Embryonic facial prominence (tissue), 1 donor: ENCODE measurements at regions not wholly inside any gene's neighbourhood (a gene's known extent, or its start where the extent isn't known, plus 50 kb on each side); places are given as distances from the start of the nearest gene placed in this dataset.

ENCODE experiments used
- DNase-seq: peaks from one replicate; pipeline ENCODE4 v3.0.0-alpha.2; 2016; ENCODE audit errors: extremely low spot score

DNA sequence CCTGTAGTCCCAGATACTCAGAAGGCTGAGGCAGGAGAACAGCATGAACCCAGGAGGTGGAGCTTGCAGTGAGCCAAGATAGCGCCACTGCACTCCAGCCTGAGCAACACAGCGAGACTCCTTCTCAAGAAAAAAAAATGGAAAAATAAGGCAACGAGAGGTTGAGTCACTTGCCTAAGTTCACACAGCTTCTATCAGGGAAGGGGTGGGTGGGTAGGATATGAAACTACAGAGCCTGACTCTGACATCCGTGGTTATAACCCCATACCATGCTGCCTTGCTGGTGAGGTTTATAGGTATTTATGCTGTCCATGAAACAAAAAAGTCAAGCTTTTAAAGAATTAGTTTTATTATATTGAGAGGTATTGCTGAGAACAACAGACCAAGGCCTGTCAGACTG is 61.5 kb upstream of the RAB4A start:
- no peak for DNase-seq

GRCh38 chr1:229209816-229210215 is 61.1 kb upstream of the RAB4A start:
- DNase-seq: no peak

GRCh38 chr1:229210844-229211243 is 60.1 kb upstream of the RAB4A start:
- DNase-seq: no peak

GRCh38 chr1:229213797-229214196 is 57.1 kb upstream of the RAB4A start:
- no peak for DNase-seq

DNA sequence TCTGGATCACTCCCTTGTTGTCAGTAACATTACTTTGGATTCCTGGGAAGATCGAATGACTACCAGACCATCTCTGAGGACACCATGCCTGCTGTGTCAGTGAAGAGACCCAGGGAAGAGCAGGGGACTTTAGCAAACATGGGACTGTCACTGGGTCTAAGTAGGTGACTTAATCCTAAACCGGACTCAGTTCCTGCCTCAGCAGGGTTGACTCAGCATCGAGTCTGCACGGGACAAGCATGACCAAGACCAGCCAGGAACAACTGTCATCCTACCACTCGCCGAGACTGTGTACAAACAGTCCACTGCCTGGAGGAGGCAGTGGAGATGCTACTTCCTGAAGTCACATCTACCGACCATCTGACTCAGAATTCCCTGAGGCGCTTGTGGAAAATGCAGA is 53.2 kb upstream of the RAB4A start:
- DNase-seq: no peak

- DNase-seq: no peak
These were observed 52.3 kb upstream of the RAB4A start for GRCh38 chr1:229218612-229219025.

DNA sequence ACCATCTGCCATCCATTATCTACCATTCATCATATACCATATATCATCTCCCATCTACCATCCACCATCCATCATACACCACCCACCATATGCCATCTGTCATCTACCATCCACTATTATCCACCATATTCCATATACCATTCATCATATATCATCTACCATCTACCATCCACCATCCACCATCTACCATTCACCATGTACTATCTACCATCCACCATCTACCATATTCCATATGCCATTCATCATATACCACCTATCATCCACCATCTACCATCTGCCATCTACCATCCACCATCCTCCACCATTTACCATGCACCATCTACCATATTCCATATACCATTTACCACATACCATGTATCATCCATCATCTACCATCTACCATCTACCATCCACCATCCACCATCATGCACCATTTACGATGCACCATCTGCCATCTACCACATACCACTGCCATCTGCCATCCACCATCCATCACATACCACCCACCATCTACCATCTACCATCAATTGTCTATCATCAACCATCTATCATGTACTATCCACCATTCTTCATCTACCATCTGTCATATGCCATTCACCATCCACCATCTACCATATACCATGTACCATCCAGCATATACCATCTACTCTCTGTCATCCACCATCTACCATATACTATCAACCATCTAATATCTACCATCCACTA is 50.6 kb upstream of the RAB4A start:
- DNase-seq: no peak

GRCh38 chr1:229221106-229222019 is 49.5 kb upstream of the RAB4A start:
- peak; percentile 50 for DNase-seq
